ENCODE measurements at regions not wholly inside any gene's neighbourhood (a gene's known extent, or its start where the extent isn't known, plus 50 kb on each side); places are given as distances from the start of the nearest gene placed in this dataset.

DNA sequence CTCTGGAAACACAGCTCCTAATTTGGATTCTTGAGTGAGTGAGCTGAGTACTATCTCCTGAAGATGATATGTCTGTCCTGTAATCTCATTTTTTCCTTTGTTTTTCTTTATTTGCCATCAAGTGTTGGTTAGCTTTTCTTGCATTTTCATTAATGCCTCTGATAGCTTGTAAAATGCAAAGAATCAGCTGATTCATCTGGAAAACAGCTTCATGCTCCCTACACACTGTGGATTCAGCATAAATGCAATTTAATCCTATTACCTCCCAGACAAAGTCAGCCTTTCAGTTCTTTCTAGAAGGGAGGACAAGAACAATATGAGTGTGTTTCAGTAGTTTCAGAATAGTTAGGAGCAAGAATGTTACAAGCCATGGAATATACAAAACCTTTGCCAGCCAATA is 79.4 kb downstream of the DACT1 start:
- Histone ChIP-seq H4K20me1 (ENCODE audit: insufficient read depth) (no peaks in the 10 kb centered on the region), H3K79me2 (ENCODE audit: insufficient read depth, low read length) (no peaks in the 10 kb centered on the region), H3K4me2 (ENCODE audit: low read length) (no peak overlapping the region), H3K4me3 (replicated peaks in 1 of 2; ENCODE audit: low read depth in 1 of 2, low read length in 2 of 2) (no peak overlapping the region), H2AFZ (ENCODE audit: low read depth, low read length, poor library complexity, severe bottlenecking) (no peak overlapping the region), H3K27me3 (ENCODE audit: insufficient read depth, low read length) (no peaks in the 10 kb centered on the region), H3K9ac (ENCODE audit: low read length) (no peak overlapping the region), H3K4me1 (ENCODE audit: control insufficient read depth in 1 of 2, insufficient read depth in 2 of 2, low read length in 2 of 2) (no peaks in the 10 kb centered on the region), H3K9me3 (ENCODE audit: control insufficient read depth in 1 of 2, insufficient read depth in 1 of 2, low read depth in 1 of 2, low read length in 2 of 2) (no peaks in the 10 kb centered on the region), H3K27ac (ENCODE audit: low read depth, low read length) (no peak overlapping the region), H3K36me3 (ENCODE audit: control insufficient read depth in 1 of 2, insufficient read depth in 2 of 2, low read length in 2 of 2) (no peaks in the 10 kb centered on the region), H3K9me2 (ENCODE audit: insufficient read depth) (no peaks in the 10 kb centered on the region)
- ChIA-PET RAD21 (ENCODE audit: low non-redundant PET in 1 of 2, low total read pairs in 2 of 2, uncharacterized antibody in 2 of 2, unreplicated experiment in 2 of 2) (no interaction called here), CTCF (no interaction called here), POLR2A (no interaction called here)
- BruUV-seq (replicated peaks), result no TSS peak
- TF ChIP-seq JUND (IDR thresholded peaks at IDR 0.05) (no peak), CEBPB (IDR thresholded peaks at IDR 0.05; ENCODE audit: low read depth) (no peak), EZH2phosphoT487 (IDR thresholded peaks at IDR 0.05; ENCODE audit: borderline replicate concordance) (no peak), EZH2 (IDR thresholded peaks at IDR 0.05) (no peak), ELF1 (IDR thresholded peaks at IDR 0.05; ENCODE audit: borderline replicate concordance, low read depth) (no peak), EGR1 (IDR thresholded peaks at IDR 0.05; ENCODE audit: low read depth) (no peak), SP1 (IDR thresholded peaks at IDR 0.05; ENCODE audit: low read depth) (no peak), TCF7L2 (IDR thresholded peaks at IDR 0.05; ENCODE audit: borderline replicate concordance, extremely low read depth, insufficient read depth, insufficient read length) (no peak), POLR2A (IDR thresholded peaks at IDR 0.05; ENCODE audit: borderline replicate concordance, extremely low read depth, insufficient read depth, insufficient read length) (no peak), CBX3 (IDR thresholded peaks at IDR 0.05; ENCODE audit: low read depth) (no peak), YY1 (IDR thresholded peaks at IDR 0.05; ENCODE audit: extremely low read depth, insufficient replicate concordance, low read depth, low read length) (no peak)
- TF ChIP-seq, protein P1, sequence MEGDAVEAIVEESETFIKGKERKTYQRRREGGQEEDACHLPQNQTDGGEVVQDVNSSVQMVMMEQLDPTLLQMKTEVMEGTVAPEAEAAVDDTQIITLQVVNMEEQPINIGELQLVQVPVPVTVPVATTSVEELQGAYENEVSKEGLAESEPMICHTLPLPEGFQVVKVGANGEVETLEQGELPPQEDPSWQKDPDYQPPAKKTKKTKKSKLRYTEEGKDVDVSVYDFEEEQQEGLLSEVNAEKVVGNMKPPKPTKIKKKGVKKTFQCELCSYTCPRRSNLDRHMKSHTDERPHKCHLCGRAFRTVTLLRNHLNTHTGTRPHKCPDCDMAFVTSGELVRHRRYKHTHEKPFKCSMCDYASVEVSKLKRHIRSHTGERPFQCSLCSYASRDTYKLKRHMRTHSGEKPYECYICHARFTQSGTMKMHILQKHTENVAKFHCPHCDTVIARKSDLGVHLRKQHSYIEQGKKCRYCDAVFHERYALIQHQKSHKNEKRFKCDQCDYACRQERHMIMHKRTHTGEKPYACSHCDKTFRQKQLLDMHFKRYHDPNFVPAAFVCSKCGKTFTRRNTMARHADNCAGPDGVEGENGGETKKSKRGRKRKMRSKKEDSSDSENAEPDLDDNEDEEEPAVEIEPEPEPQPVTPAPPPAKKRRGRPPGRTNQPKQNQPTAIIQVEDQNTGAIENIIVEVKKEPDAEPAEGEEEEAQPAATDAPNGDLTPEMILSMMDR (IDR thresholded peaks at IDR 0.05 in 2 of 3, conservative IDR thresholded peaks at IDR 0.05 in 1 of 3; ENCODE audit: borderline replicate concordance in 1 of 3, insufficient read depth in 1 of 3, low read depth in 2 of 3, low read length in 2 of 3), result no peak
- TF ChIP-seq, protein P2, sequence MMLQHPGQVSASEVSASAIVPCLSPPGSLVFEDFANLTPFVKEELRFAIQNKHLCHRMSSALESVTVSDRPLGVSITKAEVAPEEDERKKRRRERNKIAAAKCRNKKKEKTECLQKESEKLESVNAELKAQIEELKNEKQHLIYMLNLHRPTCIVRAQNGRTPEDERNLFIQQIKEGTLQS (IDR thresholded peaks at IDR 0.05), result no peak
- DNase-seq (ENCODE audit: low read depth, low spot score), result no peak
- no peak for ATAC-seq
- intact Hi-C loops (cut with micrococcal nuclease), result no loop called here
